Left forelimb (tissue), 1 donor: ENCODE measurements at regions not wholly inside any gene's neighbourhood (a gene's known extent, or its start where the extent isn't known, plus 50 kb on each side); places are given as distances from the start of the nearest gene placed in this dataset.

Experiments
- DNase-seq: peaks from one replicate; pipeline ENCODE4 v3.0.0-alpha.2; 2018; ENCODE audit warnings: low spot score

GRCh38 chr15:70602834-70603560 is 160.4 kb downstream of the UACA start:
- no peak for DNase-seq

GRCh38 chr15:70602281-70602680 is 161.1 kb downstream of the UACA start:
- DNase-seq, result no peak

- peak; percentile 20 for DNase-seq
Observed at GRCh38 chr15:70597945-70598344, 165.4 kb downstream of the UACA start.

GRCh38 chr15:70597056-70597603 is 166.2 kb downstream of the UACA start:
- peak; percentile 59 for DNase-seq

- peak; percentile 31 for DNase-seq
Observed at GRCh38 chr15:70596354-70597055, 166.9 kb downstream of the UACA start.

- DNase-seq, result no peak
Observed at GRCh38 chr15:70593795-70594194, 169.6 kb downstream of the UACA start.

- DNase-seq, result peak; percentile 42
Observed at GRCh38 chr15:70589728-70590127, 173.6 kb downstream of the UACA start.

- DNase-seq, result peak; percentile 59
Observed at GRCh38 chr15:70589221-70589620, 174.1 kb downstream of the UACA start.

GRCh38 chr15:70588613-70589012 is 174.7 kb downstream of the UACA start:
- peak; percentile 18 for DNase-seq

GRCh38 chr15:70587896-70588567 is 175.3 kb downstream of the UACA start:
- DNase-seq, result peak; percentile 17

- DNase-seq, result peak; percentile 8
Observed at GRCh38 chr15:70587012-70587634, 176.2 kb downstream of the UACA start.

GRCh38 chr15:70586241-70586640 is 177.1 kb downstream of the UACA start:
- peak; percentile 25 for DNase-seq

- no peak for DNase-seq
Observed at GRCh38 chr15:70585707-70586034, 177.7 kb downstream of the UACA start.

- peak; percentile 65 for DNase-seq
Observed at GRCh38 chr15:70584838-70585706, 178.3 kb downstream of the UACA start.

GRCh38 chr15:70584441-70584837 is 178.9 kb downstream of the UACA start:
- DNase-seq, result peak; percentile 49

- DNase-seq, result peak; percentile 26
Observed at GRCh38 chr15:70583006-70583405, 180.4 kb downstream of the UACA start.

- DNase-seq, result peak; percentile 62
Observed at GRCh38 chr15:70582143-70582945, 181.0 kb downstream of the UACA start.

GRCh38 chr15:70580958-70581357 is 182.4 kb downstream of the UACA start:
- DNase-seq, result peak; percentile 37

- peak; percentile 31 for DNase-seq
Observed at GRCh38 chr15:70580286-70580685, 183.1 kb downstream of the UACA start.

GRCh38 chr15:70579766-70580165 is 183.6 kb downstream of the UACA start:
- no peak for DNase-seq
